Type B pancreatic cell (in vitro differentiated cells): ENCODE measurements at regions not wholly inside any gene's neighbourhood (a gene's known extent, or its start where the extent isn't known, plus 50 kb on each side); places are given as distances from the start of the nearest gene placed in this dataset.

Experiments
- DNase-seq: peaks from one replicate; pipeline ENCODE4 v3.0.0; 2021; ENCODE audit warnings: mixed read lengths; ENCODE audit not compliant: unreplicated experiment; ENCODE audit errors: extremely low spot score
- H3K27ac Mint-ChIP-seq: 2 replicates; pipeline ENCODE4 v1.8.0; 2021; ENCODE audit warnings: mild to moderate bottlenecking, mixed read lengths
- H3K27me3 Mint-ChIP-seq: 2 replicates; pipeline ENCODE4 v1.8.0; 2021; ENCODE audit warnings: mixed read lengths
- H3K36me3 Mint-ChIP-seq: 2 replicates; pipeline ENCODE4 v1.8.0; 2021; ENCODE audit warnings: mixed read lengths
- H3K4me1 Mint-ChIP-seq: one replicate; pipeline ENCODE4 v1.8.0; 2021; ENCODE audit warnings: mixed read lengths; ENCODE audit not compliant: unreplicated experiment
- H3K4me3 Mint-ChIP-seq: 2 replicates; pipeline ENCODE4 v1.8.0; 2021; ENCODE audit warnings: mild to moderate bottlenecking, mixed read lengths
- H3K9me3 Mint-ChIP-seq: 2 replicates; pipeline ENCODE4 v1.8.0; 2021; ENCODE audit warnings: mixed read lengths
- TF ChIP-seq, protein P1 (sequence below): fragments of 200-600 bp; sonication (generic); conservative IDR thresholded peaks from 2 replicates; pipeline ENCODE4 v1.5.0; 2021; ENCODE audit warnings: antibody characterized with exemption, mild to moderate bottlenecking

GRCh38 chr3:178155521-178155920 lies 380.7 kb upstream of the KCNMB2 start:
- H3K36me3 Mint-ChIP-seq, result no peaks in the 10 kb centered on the region
- TF ChIP-seq, protein P1, sequence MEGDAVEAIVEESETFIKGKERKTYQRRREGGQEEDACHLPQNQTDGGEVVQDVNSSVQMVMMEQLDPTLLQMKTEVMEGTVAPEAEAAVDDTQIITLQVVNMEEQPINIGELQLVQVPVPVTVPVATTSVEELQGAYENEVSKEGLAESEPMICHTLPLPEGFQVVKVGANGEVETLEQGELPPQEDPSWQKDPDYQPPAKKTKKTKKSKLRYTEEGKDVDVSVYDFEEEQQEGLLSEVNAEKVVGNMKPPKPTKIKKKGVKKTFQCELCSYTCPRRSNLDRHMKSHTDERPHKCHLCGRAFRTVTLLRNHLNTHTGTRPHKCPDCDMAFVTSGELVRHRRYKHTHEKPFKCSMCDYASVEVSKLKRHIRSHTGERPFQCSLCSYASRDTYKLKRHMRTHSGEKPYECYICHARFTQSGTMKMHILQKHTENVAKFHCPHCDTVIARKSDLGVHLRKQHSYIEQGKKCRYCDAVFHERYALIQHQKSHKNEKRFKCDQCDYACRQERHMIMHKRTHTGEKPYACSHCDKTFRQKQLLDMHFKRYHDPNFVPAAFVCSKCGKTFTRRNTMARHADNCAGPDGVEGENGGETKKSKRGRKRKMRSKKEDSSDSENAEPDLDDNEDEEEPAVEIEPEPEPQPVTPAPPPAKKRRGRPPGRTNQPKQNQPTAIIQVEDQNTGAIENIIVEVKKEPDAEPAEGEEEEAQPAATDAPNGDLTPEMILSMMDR, result peak; percentile 19
- peaks cover 17% of the 10 kb centered on the region for H3K4me1 Mint-ChIP-seq
- DNase-seq, result no peak
- H3K27ac Mint-ChIP-seq, result no peak overlapping the region
- no peaks in the 10 kb centered on the region for H3K27me3 Mint-ChIP-seq
- H3K4me3 Mint-ChIP-seq, result no peak overlapping the region
- peaks cover 2% of the 10 kb centered on the region for H3K9me3 Mint-ChIP-seq

- no peaks in the 10 kb centered on the region for H3K36me3 Mint-ChIP-seq
- no peak for DNase-seq
- no peak overlapping the region for H3K27ac Mint-ChIP-seq
- peaks cover 17% of the 10 kb centered on the region for H3K4me1 Mint-ChIP-seq
- H3K27me3 Mint-ChIP-seq, result no peaks in the 10 kb centered on the region
- H3K4me3 Mint-ChIP-seq, result no peak overlapping the region
- no peaks in the 10 kb centered on the region for H3K9me3 Mint-ChIP-seq
- TF ChIP-seq, protein P1, result no peak
Measured at GRCh38 chr3:178156301-178156700, 379.9 kb upstream of the KCNMB2 start.

DNA sequence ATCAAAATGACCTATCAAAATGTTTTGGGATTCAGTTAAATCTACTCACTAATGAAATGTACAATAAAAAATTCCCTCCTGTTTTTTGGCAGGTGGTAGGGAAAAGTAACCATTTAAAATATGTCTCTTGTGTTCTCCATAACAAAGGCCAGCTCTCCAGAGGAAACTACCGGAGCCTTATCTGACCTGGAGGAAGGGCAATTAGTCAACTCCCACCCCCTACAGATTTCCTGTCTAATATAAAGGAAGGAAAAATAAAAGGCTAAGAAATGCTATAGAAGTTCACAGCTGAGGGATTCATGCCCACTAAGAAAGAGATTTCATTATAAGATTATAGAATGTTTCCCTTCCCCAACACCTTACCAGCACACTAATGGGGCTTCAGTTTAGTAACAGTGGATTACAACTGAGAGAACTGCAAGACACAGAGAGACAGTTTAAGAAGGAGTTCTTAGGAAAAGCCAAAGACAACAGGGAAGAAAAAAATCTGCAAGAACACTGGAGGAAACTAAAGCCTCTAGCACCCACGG lies 376.5 kb upstream of the KCNMB2 start:
- no peak for DNase-seq
- TF ChIP-seq, protein P1, result no peak
- Mint-ChIP-seq H3K27ac (no peak overlapping the region), H3K4me3 (no peak overlapping the region), H3K4me1 (peaks cover 11% of the 10 kb centered on the region), H3K36me3 (no peaks in the 10 kb centered on the region), H3K9me3 (no peaks in the 10 kb centered on the region), H3K27me3 (no peaks in the 10 kb centered on the region)

DNA sequence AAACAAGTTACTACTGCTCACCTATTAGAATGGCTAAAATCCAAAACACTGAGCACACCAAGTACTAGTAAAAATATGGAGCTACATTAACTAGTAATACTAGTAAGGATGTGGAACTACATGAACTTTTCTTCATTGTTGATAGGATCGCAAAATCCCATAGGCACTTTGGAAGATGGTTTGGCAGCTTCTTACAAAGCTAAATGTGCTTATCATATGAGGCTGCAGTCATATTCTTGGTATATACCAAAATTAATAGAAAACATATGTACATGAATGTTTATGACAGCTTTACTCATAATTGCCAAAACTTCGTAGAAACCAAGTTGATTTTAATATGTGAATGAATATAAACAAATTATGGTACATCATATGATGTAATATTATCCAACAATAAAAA lies 366.8 kb upstream of the KCNMB2 start:
- H3K4me1 Mint-ChIP-seq, result peaks cover 7% of the 10 kb centered on the region
- H3K4me3 Mint-ChIP-seq, result no peak overlapping the region
- TF ChIP-seq, protein P1, result no peak
- H3K36me3 Mint-ChIP-seq, result peaks cover 4% of the 10 kb centered on the region
- no peak overlapping the region for H3K27ac Mint-ChIP-seq
- no peaks in the 10 kb centered on the region for H3K27me3 Mint-ChIP-seq
- no peak for DNase-seq
- H3K9me3 Mint-ChIP-seq, result peaks cover 5% of the 10 kb centered on the region

GRCh38 chr3:178170698-178171535 lies 365.3 kb upstream of the KCNMB2 start:
- TF ChIP-seq, protein P1, result no peak
- H3K4me3 Mint-ChIP-seq, result no peak overlapping the region
- H3K36me3 Mint-ChIP-seq, result peaks cover 4% of the 10 kb centered on the region
- no peak overlapping the region for H3K27ac Mint-ChIP-seq
- peaks cover 5% of the 10 kb centered on the region for H3K9me3 Mint-ChIP-seq
- H3K27me3 Mint-ChIP-seq, result no peaks in the 10 kb centered on the region
- peaks cover 7% of the 10 kb centered on the region for H3K4me1 Mint-ChIP-seq
- no peak for DNase-seq
